IMR-90 (cell line): ENCODE measurements at regions not wholly inside any gene's neighbourhood (a gene's known extent, or its start where the extent isn't known, plus 50 kb on each side); places are given as distances from the start of the nearest gene placed in this dataset.

Experiments used
- ATAC-seq: fragments of 200-7000 bp; cut with Tn5 transposase; 2 replicates; pipeline ENCODE4 v1.9.1; 2020; ENCODE audit warnings: low read depth, mild to moderate bottlenecking, moderate library complexity
- BruUV-seq: library from RNA; stranded (reverse); fragments of 400-500 nt; replicated peaks from 2 replicates; lab custom pipeline; 2021; lab: Mats Ljungman, UMichigan
- CTCF ChIA-PET: fragments of 300-600 bp; formaldehyde crosslinking; extraction: SDS; loops from one replicate; lab custom pipeline; 2021; ENCODE audit warnings: antibody characterized with exemption; lab: Yijun Ruan, JAX
- POLR2A ChIA-PET: fragments of 300-600 bp; sonication (Branson Sonifier 250); formaldehyde crosslinking; loops from one replicate; lab custom pipeline; 2022; ENCODE audit warnings: antibody characterized with exemption; ENCODE audit not compliant: unreplicated experiment; lab: Charles Lee
- DNase-seq: peaks from one replicate; pipeline ENCODE4 v3.0.0; 2013
- H2AFZ ChIP-seq: replicated peaks from 2 replicates; pipeline ENCODE3; 2013; ENCODE audit warnings: low read length, mild to moderate bottlenecking; ENCODE audit not compliant: poor library complexity
- H2AK5ac ChIP-seq: 2 replicates; pipeline ENCODE4 v1.6.1; 2013; ENCODE audit warnings: low read depth, low read length, inconsistent platforms
- H2AK9ac ChIP-seq: replicated peaks from 2 replicates; pipeline ENCODE3; 2013; ENCODE audit warnings: mild to moderate bottlenecking, low read depth, low read length, moderate library complexity; ENCODE audit not compliant: poor library complexity
- H2BK120ac ChIP-seq: 2 replicates; pipeline ENCODE4 v1.6.1; 2013; ENCODE audit warnings: low read depth, low read length, inconsistent platforms
- H2BK15ac ChIP-seq: 3 replicates; pipeline ENCODE4 v1.6.1; 2013; ENCODE audit warnings: low read depth, low read length, inconsistent platforms
- H2BK20ac ChIP-seq: 2 replicates; pipeline ENCODE4 v1.6.1; 2013; ENCODE audit warnings: low read depth, mild to moderate bottlenecking, inconsistent platforms, low read length, moderate library complexity
- H2BK5ac ChIP-seq: 2 replicates; pipeline ENCODE4 v1.6.1; 2013; ENCODE audit warnings: mild to moderate bottlenecking, low read depth, low read length, inconsistent platforms; ENCODE audit not compliant: poor library complexity, severe bottlenecking
- H3K14ac ChIP-seq: replicated peaks from 2 replicates; pipeline ENCODE4 v1.6.1; 2013; ENCODE audit warnings: low read depth, low read length, inconsistent platforms
- H3K18ac ChIP-seq: 2 replicates; pipeline ENCODE4 v1.6.1; 2013; ENCODE audit warnings: low read depth, low read length, control low read depth
- H3K23ac ChIP-seq: 2 replicates; pipeline ENCODE4 v1.6.1; 2013; ENCODE audit warnings: low read depth, low read length, inconsistent platforms
- H3K27ac ChIP-seq: 2 replicates; pipeline ENCODE4 v1.5.1; 2013; ENCODE audit warnings: mild to moderate bottlenecking, control low read depth, low read length; ENCODE audit not compliant: insufficient read depth
- H3K27me3 ChIP-seq: 2 replicates; pipeline ENCODE4 v1.6.1; 2013; ENCODE audit warnings: low read length; ENCODE audit not compliant: control insufficient read depth, insufficient read depth
- H3K36me3 ChIP-seq: 2 replicates; pipeline ENCODE4 v1.6.1; 2013; ENCODE audit warnings: low read length, mixed read lengths; ENCODE audit not compliant: control insufficient read depth, insufficient read depth
- H3K4ac ChIP-seq: 2 replicates; pipeline ENCODE4 v1.6.1; 2013; ENCODE audit warnings: low read depth, low read length, inconsistent platforms
- H3K4me1 ChIP-seq: 2 replicates; pipeline ENCODE4 v1.6.1; 2013; ENCODE audit warnings: low read length, mixed read lengths; ENCODE audit not compliant: control insufficient read depth, insufficient read depth
- H3K4me2 ChIP-seq: 2 replicates; pipeline ENCODE4 v1.6.1; 2013; ENCODE audit warnings: low read depth, mild to moderate bottlenecking, control low read depth, low read length, moderate library complexity
- H3K4me3 ChIP-seq: 2 replicates; pipeline ENCODE4 v1.5.1; 2013; ENCODE audit warnings: low read depth, mild to moderate bottlenecking, control low read depth, low read length, moderate library complexity; ENCODE audit not compliant: insufficient read depth
- H3K56ac ChIP-seq: 2 replicates; pipeline ENCODE4 v1.6.1; 2013; ENCODE audit warnings: low read length, inconsistent platforms; ENCODE audit not compliant: insufficient read depth; ENCODE audit errors: extremely low read depth
- H3K79me1 ChIP-seq, 2 experiments: 2 replicates each; pipeline ENCODE4 v1.6.1; 2013; ENCODE audit warnings: low read length in 2 of 2, inconsistent platforms in 1 of 2, low read depth in 1 of 2
- H3K9ac ChIP-seq: 2 replicates; pipeline ENCODE4 v1.6.1; 2013; ENCODE audit warnings: low read depth, low read length, control low read depth
- H3K9me1 ChIP-seq: 2 replicates; pipeline ENCODE4 v1.6.1; 2013; ENCODE audit warnings: low read length, inconsistent platforms; ENCODE audit not compliant: insufficient read depth
- H3K9me3 ChIP-seq: 2 replicates; pipeline ENCODE4 v1.6.1; 2013; ENCODE audit warnings: low read length; ENCODE audit not compliant: control insufficient read depth, insufficient read depth
- H4K20me1 ChIP-seq: 2 replicates; pipeline ENCODE4 v1.6.1; 2013; ENCODE audit warnings: low read length, inconsistent platforms; ENCODE audit not compliant: insufficient read depth
- H4K5ac ChIP-seq: 2 replicates; pipeline ENCODE4 v1.6.1; 2013; ENCODE audit warnings: mild to moderate bottlenecking, low read depth, low read length, control low read depth
- H4K8ac ChIP-seq, 2 experiments: 2 replicates each; pipeline ENCODE4 v1.6.1; 2013; ENCODE audit warnings: low read depth in 2 of 2, low read length in 2 of 2, control low read depth in 1 of 2, inconsistent platforms in 1 of 2
- H4K91ac ChIP-seq: 2 replicates; pipeline ENCODE4 v1.6.1; 2013; ENCODE audit warnings: low read depth, low read length, inconsistent platforms; ENCODE audit not compliant: insufficient read depth
- CTCF ChIP-seq: conservative IDR thresholded peaks from 2 replicates; pipeline ENCODE4 v1.5.1; 2012; ENCODE audit warnings: mild to moderate bottlenecking, low read depth, low read length, improper control_type of control experiment
- FOS ChIP-seq: fragments of 150-350 bp; IDR thresholded peaks from 2 replicates; pipeline ENCODE4 v1.6.1; 2016; ENCODE audit warnings: low read depth, low read length
- RFX5 ChIP-seq: IDR thresholded peaks from 2 replicates; pipeline ENCODE4 v1.8.0; 2012; ENCODE audit warnings: low read depth, mild to moderate bottlenecking, low read length, moderate library complexity
- SMC3 ChIP-seq: fragments of 150-350 bp; IDR thresholded peaks from 2 replicates; pipeline ENCODE4 v1.6.1; 2016; ENCODE audit warnings: low read depth, mild to moderate bottlenecking, antibody characterized with exemption, low read length, moderate library complexity
- WGBS, 2 experiments: methylation state at CpG; one replicate each; pipeline versions ENCODE4 v1.1.5 to v1.1.7; 2013; ENCODE audit warnings: missing lambda C conversion rate in 2 of 2; ENCODE audit not compliant: insufficient read length in 1 of 2; ENCODE audit errors: extremely low coverage in 2 of 2; 5-methylcytosine and 5-hydroxymethylcytosine counted together
- dilution Hi-C: fragments of 300-500 bp; cut with HindIII; formaldehyde crosslinking; loops from one replicate; pipeline ENCODE4 v1.14.3; 2018; ENCODE audit warnings: low sequenced_read_pairs; ENCODE audit not compliant: unreplicated experiment
- in situ Hi-C: fragments of 300-500 bp; cut with MboI; formaldehyde crosslinking; loops from 3 replicates; pipeline ENCODE4 v1.14.3; 2019; ENCODE audit warnings: low sequenced_read_pairs, inconsistent platforms, mixed read lengths
- intact Hi-C: fragments of 100-400 bp; cut with micrococcal nuclease; formaldehyde crosslinking; loops from 2 replicates; pipeline ENCODE4 v1.10.0; 2022

GRCh38 chr15:96158938-96159337, 171.6 kb upstream of the NR2F2 start:
- H2BK20ac ChIP-seq = no peak overlapping the region
- no peaks in the 10 kb centered on the region for H3K9me1 ChIP-seq
- no peak for ATAC-seq
- H3K4me1 ChIP-seq = no peaks in the 10 kb centered on the region
- no peaks in the 10 kb centered on the region for H3K36me3 ChIP-seq
- dilution Hi-C loops = no loop called here
- WGBS, 2 experiments = 20% methylated on average over 1 of the region's 5 CpGs; no CpG with 5 or more reads in 1 of the 2 experiments
- H2BK15ac ChIP-seq = no peak overlapping the region
- no peak overlapping the region for H3K14ac ChIP-seq
- no peak overlapping the region for H3K18ac ChIP-seq
- H2BK5ac ChIP-seq = no peak overlapping the region
- POLR2A ChIA-PET = interaction anchor here (0.6 kb wide), 1 partner anchor 235 kb away, joined by 4 read pairs; no protein-coding TSS in a partner anchor
- no peak overlapping the region for H2AK5ac ChIP-seq
- TF ChIP-seq CTCF (no peak), FOS (no peak), RFX5 (no peak), SMC3 (no peak)
- H3K9me3 ChIP-seq = no peaks in the 10 kb centered on the region
- CTCF ChIA-PET = interaction anchor here (0.6 kb wide), 1 partner anchor 1700 kb away, joined by 3 read pairs; no protein-coding TSS in a partner anchor
- H3K27ac ChIP-seq = no peak overlapping the region
- no peak for DNase-seq
- no peak overlapping the region for H3K56ac ChIP-seq
- H3K4ac ChIP-seq = no peak overlapping the region
- no peaks in the 10 kb centered on the region for H3K79me1 ChIP-seq
- no peak overlapping the region for H4K91ac ChIP-seq
- no peak overlapping the region for H3K4me2 ChIP-seq
- intact Hi-C loops = no loop called here
- in situ Hi-C loops = no loop called here
- BruUV-seq = no TSS peak
- H3K4me3 ChIP-seq = no peak overlapping the region
- H3K23ac ChIP-seq = no peak overlapping the region
- H4K5ac ChIP-seq = no peak overlapping the region
- no peak overlapping the region for H4K8ac ChIP-seq
- no peak overlapping the region for H3K9ac ChIP-seq
- H3K27me3 ChIP-seq = no peaks in the 10 kb centered on the region
- no peaks in the 10 kb centered on the region for H4K20me1 ChIP-seq
- H2BK120ac ChIP-seq = no peak overlapping the region
- H2AK9ac ChIP-seq = no peak overlapping the region
- no peak overlapping the region for H2AFZ ChIP-seq
